ENCODE measurements at regions not wholly inside any gene's neighbourhood (a gene's known extent, or its start where the extent isn't known, plus 50 kb on each side); places are given as distances from the start of the nearest gene placed in this dataset.

- no peak for TF ChIP-seq ZNF671 (CRISPR knock-in tag; IDR thresholded peaks at IDR 0.05)
- no peak for TF ChIP-seq ZMAT4 (CRISPR knock-in tag; IDR thresholded peaks at IDR 0.05)
- TF ChIP-seq GABPB1 (CRISPR knock-in tag; IDR thresholded peaks at IDR 0.05) = no peak
- no peak for TF ChIP-seq ZBTB21 (CRISPR knock-in tag; IDR thresholded peaks at IDR 0.05; ENCODE audit: borderline replicate concordance)
- TF ChIP-seq TEAD1 (CRISPR knock-in tag; IDR thresholded peaks at IDR 0.05) = no peak
- TF ChIP-seq ZNF423 (CRISPR knock-in tag; IDR thresholded peaks at IDR 0.05) = no peak
- no peak for TF ChIP-seq ZNF532 (CRISPR knock-in tag; IDR thresholded peaks at IDR 0.05; ENCODE audit: borderline replicate concordance)
- no peak for TF ChIP-seq PRDM15 (CRISPR knock-in tag; IDR thresholded peaks at IDR 0.05)
- TF ChIP-seq FOXP4 (CRISPR knock-in tag; IDR thresholded peaks at IDR 0.05) = no peak
Measured at GRCh38 chr9:12988258-12988657, 213.4 kb downstream of the LURAP1L start (continued).

- Mint-ChIP-seq H3K27ac (no peak overlapping the region), H3K27me3 (ENCODE audit: low read depth) (no peaks in the 10 kb centered on the region), H3K4me1 (no peaks in the 10 kb centered on the region), H3K36me3 (no peaks in the 10 kb centered on the region), H3K4me3 (no peak overlapping the region), H3K9me3 (no peaks in the 10 kb centered on the region)
- DNase-seq (ENCODE audit: low spot score) (no peak), ATAC-seq (no peak)
- CTCF ChIA-PET = interaction anchor here (1.0 kb wide), 1 partner anchor 15 kb away, joined by 3 read pairs; no protein-coding TSS in a partner anchor
- POLR2A ChIA-PET = no interaction called here
- no peak for TF ChIP-seq ZNF219 (CRISPR knock-in tag; IDR thresholded peaks at IDR 0.05; ENCODE audit: borderline replicate concordance)
- TF ChIP-seq SMAD4 (CRISPR knock-in tag; IDR thresholded peaks at IDR 0.05) = no peak
- TF ChIP-seq USF1 (CRISPR knock-in tag; IDR thresholded peaks at IDR 0.05) = no peak
- no peak for TF ChIP-seq AR (CRISPR knock-in tag; IDR thresholded peaks at IDR 0.05)
- TF ChIP-seq ZNF423 (CRISPR knock-in tag; IDR thresholded peaks at IDR 0.05) = no peak
- no peak for TF ChIP-seq ARID4B (CRISPR knock-in tag; IDR thresholded peaks at IDR 0.05; ENCODE audit: borderline replicate concordance)
- no peak for TF ChIP-seq ELF4 (CRISPR knock-in tag; IDR thresholded peaks at IDR 0.05; ENCODE audit: low read depth)
- no peak for TF ChIP-seq JUN (CRISPR knock-in tag; IDR thresholded peaks at IDR 0.05)
- TF ChIP-seq GABPB1 (CRISPR knock-in tag; IDR thresholded peaks at IDR 0.05) = no peak
Measured at GRCh38 chr9:12989669-12990068, 214.8 kb downstream of the LURAP1L start.

Measured in WTC11 (cell line).